Stromal cell of bone marrow (primary cell): ENCODE measurements at regions not wholly inside any gene's neighbourhood (a gene's known extent, or its start where the extent isn't known, plus 50 kb on each side); places are given as distances from the start of the nearest gene placed in this dataset.

Experiments used
- DNase-seq: peaks from one replicate; pipeline ENCODE4 v3.0.0-alpha.2; 2012; ENCODE audit warnings: low read depth

DNA sequence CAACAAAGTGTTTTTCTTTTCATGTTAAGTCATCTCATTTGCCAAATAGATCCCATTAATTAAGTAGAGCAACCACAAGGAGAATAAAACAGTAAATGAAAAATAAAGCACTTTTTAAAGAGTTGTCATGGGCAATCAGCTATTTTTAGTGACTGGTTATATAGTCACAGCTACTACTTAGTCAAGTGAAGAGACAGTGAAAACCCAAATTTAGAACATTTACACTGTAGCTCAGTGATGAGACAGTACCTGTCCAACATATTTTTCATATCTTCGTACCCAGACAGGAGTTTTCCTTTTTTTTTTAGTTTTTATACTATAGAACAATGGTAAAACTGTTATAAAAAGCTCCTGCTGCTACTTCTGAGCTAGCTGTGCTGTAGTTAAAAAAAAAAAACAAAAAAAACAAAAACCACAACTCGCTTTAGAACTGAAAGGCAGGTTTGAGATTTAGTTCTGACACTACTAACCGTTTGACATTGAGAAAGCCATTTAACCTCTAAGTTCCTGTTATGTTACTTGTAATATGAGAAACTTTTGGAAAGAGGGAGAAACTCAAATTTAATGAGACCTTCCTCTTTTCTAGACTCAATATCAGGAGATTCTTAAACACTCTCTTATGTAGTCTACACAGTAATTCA is 777.5 kb downstream of the ADGRL2 start:
- no peak for DNase-seq

DNA sequence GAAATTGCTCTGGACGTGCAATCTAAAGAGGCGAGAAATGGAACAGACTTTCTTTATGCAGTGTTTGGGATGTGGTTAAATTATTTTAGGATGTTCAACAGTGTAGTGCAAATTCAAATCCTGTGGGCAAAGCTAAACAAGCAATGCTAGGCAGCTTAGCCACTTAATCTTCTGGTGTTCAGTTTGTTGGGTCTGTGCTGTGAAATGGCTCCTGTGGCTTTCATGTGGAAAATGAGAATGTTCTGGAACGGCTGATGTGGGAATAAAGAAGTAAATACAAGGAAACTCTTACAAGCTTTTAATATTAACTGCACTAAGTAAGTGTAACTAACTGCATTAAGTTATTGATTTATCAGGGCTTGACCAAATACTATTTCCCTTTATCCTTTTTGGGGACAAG is 766.6 kb downstream of the ADGRL2 start:
- no peak for DNase-seq

DNA sequence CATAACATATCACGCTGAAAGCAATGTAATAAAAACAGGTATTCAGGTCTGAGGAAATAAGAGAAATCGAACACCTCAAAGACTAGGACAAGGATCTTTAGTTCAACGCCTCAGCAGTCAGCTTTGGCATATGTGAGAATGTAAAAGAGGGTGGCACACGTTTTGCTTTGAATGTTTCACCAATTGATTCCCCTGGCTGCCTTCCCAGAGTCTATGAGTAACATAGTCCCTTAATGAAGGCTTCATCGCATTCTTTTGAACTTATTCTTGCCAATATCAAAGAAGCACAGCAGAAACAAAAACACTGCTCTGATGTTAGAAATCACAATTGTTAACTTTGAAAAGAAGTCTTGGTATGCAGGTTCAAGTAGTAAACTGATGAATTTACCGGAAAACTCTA is 764.8 kb downstream of the ADGRL2 start:
- peak; percentile 69 for DNase-seq

DNA sequence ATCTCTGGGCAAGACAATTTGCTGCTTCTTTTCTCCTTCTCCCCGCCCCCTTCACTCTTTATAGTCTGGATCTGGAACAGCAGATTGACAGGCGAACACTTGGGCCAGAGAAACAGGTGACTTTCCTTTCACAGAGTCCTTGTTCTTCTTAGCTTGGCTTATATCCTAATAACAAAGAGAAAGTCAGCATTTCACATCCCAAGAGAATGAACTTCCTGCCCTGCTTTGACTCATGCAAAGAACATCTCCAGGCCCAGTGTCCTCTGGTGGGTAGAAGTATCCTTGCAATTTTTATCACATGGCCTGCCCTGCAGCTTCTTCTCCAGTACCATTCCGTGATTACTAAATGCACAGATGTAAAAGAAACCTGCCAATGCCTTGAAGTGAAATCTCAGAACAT is 764.4 kb downstream of the ADGRL2 start:
- DNase-seq, result peak; percentile 47

DNA sequence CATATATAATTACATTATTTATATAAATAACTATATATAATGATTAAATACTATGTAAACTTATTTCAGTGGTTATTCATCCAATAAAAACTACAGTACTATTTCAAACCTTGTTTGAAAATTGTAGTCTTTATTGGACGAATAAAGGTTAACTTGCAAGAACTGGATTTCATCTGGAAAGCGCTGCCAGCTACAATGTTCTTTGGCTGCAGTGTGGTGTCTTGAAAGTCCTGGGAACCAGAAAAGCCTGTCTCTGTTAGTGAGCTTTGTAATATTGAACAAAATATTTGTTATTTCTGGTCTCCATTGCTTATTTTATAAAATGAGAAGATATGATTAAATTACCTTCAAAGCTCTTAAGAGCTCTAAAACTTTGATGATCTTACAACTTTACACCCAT is 763.6 kb downstream of the ADGRL2 start:
- no peak for DNase-seq

DNA sequence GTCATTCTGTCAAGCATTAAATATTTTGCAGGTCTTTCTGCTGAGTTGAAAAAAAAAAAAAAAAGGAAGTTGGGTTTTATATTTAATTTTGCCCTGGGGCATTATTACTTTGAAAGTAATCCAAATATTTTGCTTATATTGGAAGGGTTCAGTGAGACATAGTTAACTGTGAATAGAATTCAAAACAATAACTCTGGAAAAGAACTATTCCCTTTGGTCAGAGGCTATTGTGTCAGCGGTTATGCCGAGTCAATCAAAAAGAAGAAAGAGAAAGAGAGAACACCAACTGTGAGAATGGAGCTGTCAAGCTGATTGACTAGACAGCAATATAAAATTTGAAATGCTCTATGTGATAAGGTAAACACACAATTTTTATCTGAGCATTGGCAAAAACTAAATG is 761.7 kb downstream of the ADGRL2 start:
- no peak for DNase-seq

DNA sequence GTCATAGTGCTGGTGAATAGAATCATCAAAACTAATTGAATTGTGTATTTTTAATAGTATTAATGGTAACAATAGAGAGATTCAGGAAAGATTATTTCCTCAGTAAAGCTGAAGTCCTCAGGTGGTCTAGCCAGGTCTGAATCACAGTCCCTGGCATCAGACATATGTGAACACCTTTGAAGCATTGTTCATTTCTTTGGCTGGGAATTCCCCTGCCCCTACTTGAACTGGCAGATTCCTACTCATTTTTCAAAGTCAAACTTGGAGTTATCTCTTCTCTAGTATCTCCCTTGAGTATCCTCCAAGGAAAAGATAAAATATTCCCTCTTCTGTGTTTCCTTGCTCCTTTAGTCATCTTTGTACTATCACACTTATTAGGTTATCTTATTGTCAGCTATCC is 759.8 kb downstream of the ADGRL2 start:
- DNase-seq, result no peak

DNA sequence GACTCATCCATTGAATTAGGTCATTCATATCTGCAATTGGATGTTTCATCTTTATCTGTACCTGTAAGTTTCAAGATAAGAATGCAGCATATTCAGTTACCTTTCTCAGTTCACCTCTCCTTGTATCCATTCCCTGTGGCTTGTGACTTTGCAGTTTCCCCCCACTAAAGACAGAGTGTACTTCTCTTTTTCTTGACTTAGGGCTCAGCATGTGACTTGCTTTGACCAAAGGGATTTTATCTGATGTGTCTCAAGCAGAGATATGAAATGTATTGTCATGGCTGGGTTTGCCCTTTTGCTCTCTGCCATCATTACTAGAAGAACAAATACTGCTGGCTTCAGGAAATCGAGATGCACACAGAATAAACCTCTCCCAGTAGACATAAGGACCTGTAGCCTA is 754.8 kb downstream of the ADGRL2 start:
- no peak for DNase-seq

DNA sequence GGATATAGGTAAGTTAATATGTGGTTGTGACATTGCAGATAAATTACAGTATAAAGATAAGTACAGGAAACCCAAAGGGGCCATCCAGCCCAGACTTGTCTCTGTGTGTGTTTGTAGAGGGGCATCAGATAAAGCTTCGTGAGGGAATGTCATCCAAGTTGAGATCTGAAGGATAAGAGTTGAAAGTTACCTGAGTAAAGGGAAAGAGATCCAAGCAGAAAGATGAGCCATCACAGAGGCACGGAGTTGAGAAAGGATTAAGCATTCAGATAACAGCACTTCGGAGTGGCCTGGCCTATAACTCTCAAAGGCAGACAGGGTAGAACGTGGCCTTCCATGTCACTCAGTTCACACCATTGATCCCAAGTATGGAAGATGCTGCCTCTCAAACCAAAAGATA is 749.1 kb downstream of the ADGRL2 start:
- DNase-seq, result no peak

DNA sequence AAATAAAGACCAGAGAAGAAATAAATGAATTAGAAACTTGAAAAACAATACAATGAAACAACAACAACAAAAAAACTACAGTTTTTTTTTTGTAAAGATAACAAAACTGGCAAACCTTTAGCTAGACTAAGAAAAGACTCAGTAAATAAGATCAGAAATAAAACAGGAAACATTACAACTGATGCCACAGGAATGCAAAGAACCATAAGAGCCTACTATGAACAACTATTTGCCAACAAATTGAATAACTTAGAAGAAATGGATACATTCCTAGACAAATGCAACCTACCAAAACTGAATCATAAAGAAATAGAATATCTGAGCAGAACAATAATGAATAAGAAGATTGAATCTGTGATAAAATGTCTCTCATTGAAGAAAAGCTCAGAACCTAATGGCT is 742.0 kb downstream of the ADGRL2 start:
- no peak for DNase-seq

DNA sequence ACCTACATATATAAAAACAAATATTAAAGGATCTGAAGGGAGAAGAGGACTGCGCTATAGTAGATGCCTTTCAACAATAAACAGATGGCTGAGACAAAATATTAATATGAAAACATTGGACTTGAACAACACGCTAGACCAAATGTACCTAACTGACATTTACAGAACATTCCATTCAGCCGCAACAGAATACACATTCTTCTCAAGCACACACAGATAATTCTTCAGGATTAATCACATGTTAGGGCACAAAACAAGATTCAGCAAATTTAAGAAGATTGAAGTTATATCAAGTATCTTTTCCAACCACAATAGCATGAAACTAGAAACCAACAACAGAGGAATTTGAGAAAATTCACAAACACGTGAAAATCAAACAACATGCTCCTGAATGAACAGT is 741.4 kb downstream of the ADGRL2 start:
- no peak for DNase-seq

DNA sequence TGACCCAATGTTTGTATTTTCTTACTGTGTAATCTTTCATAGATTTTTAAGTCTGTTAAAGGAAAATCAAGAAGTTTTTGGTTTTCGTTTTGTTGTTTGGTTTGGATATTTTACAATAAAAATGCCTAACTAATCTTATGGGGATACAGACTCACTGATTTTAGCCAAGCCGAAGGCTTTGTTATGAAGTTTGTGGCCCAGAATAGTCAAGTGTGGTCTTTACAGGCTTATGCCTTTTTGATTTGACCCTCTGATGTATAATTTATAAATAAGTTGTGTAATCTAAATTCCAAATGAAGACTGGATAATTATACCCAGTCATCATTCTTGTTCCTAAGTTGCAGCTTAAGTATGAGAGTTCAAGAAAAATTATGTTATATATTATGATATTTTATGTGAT is 739.3 kb downstream of the ADGRL2 start:
- no peak for DNase-seq

DNA sequence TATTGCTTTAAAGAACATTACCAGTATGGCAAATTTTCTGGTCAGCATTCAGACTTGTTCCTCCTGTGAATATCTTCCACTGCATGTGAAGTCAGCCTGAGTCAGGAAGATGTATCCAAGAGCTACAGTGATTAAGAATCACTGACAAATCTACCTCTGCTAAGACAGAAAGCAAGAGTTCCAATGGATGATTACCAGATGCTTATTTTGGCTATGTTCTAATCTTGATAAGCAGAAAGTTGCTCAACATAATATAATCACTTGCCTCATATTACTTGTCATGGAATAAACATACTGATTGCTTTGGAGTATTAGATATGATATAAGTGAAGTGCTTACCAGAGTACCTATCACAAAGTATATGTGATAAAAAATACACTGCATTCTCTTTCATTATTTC is 738.1 kb downstream of the ADGRL2 start:
- DNase-seq, result peak; percentile 58

DNA sequence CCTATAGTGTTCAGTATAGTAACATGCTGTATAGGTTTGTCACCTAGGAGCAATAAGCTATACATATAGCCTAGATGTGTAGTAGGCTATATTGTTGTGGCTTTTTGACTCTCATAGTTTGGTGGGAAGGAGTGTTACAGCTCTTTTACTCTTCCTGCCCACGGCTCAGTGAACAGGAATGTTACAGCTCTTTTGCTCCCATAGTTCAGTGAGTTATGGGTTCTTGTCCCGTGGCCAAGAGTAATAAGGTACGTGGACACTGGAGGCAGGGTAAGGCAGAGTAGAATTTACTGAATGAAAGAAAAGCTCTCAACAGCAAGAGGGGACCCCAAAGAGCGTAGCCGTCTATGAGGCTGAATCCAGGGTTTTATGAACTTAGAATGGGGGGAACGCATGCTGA is 734.3 kb downstream of the ADGRL2 start:
- DNase-seq, result no peak

DNA sequence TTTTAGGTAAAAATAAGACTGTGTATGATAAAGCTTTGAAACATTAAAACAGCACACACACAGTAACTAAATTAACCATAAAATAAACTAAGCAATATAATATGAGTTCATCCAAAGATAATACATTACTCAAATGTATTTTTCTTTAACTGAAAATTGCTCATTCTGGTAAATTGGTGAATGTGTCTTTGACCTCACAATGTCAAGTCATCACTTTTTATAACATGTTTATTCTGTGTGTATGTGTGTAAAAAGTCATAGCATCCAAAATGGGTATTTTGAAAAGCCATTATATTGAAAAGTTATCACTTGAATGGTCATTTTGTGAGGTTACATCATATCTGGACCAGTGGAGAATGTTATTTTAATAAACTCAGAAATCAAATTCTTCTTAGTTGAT is 724.6 kb downstream of the ADGRL2 start:
- no peak for DNase-seq

DNA sequence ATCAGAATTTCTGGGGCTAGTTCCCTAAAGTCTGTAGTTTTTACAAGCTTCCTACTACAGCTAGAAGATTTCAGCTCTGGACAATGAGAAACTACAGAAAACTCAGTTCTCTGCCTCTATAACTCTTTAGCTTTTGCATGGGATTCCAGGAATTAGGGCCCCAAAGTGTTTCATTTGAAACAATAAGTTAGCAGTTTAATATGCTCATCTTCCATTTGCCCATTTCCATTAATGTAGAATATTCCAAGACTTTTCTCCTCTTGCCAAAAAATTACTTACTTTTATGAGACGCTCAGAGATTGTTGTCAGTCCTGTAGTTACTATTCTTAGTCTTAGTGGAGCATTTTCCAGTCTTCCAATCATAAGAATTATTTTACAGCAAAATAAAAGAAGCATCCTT is 719.9 kb downstream of the ADGRL2 start:
- no peak for DNase-seq

DNA sequence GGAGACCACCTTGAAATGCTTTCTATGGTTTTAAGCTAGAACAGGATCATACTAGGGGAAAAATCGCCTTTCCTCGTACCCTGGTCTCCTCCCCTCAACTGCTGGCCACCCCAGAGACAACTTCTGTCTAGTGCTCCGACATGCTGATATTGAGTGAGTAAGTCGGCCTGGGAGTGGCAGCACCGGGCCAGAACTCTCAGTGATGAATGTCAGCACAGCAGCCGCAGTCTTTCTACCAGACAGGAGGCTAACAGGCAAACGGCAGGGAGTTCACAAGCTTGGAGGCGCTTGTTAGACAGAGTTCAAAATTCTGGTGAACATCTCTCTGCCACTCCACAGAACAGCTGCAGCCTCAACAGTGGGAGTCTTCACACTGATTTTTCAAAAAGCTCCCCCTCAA is 716.9 kb downstream of the ADGRL2 start:
- DNase-seq, result no peak

DNA sequence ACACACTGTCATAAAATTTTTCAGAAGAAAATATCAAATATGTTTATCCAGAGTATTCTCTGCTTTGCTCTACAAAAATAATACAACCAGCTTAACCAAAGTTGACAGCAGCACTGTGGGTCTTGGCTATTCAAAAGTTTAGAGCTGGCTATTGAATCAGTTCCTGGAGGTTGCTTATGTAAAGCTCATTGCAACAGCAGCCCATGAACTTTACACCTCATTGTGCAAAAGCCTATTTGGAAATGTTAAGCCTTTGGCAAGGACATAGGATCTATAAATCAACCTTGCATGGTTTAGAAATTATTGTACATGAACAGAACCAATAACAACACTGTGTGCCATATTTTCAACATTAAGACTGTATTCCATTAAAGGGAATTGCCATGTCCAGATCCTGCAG is 714.9 kb downstream of the ADGRL2 start:
- DNase-seq, result no peak

DNA sequence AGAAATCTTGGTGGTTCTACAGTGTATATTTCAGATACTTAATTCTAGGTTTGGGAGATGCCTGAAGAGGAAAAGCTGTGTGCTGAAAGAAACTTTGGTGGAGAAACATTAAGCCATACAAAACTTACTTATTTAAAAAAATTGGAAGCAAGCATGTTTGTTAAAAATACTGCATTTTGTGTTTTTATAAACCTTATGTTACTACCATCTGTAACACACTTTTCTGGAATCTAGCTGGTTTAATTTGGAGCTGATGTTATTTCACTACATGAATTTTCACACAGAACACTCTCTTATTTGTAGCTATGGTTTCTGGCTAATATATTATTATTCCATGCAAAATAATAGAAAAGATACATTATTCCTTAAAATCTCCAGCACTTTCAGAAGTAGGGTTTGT is 710.7 kb downstream of the ADGRL2 start:
- no peak for DNase-seq

DNA sequence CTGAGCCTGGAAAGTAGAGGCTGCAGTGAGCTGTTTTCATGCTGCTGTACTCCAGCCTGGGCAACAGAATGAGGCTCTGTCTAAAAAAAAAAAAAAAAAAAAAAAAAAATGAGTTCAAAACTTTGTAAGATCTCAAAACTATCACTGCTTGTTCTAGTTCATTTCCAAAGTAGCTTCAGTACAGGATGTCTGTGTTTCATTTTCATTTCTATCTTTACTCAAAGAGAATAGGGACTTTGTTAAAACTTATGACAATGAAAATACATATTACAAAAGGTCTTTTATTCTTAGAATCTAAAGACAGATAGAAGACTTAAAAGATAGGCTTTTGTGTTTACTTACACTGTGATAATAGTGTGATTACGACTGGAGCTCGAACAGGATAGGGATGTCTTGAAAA is 709.7 kb downstream of the ADGRL2 start:
- no peak for DNase-seq

DNA sequence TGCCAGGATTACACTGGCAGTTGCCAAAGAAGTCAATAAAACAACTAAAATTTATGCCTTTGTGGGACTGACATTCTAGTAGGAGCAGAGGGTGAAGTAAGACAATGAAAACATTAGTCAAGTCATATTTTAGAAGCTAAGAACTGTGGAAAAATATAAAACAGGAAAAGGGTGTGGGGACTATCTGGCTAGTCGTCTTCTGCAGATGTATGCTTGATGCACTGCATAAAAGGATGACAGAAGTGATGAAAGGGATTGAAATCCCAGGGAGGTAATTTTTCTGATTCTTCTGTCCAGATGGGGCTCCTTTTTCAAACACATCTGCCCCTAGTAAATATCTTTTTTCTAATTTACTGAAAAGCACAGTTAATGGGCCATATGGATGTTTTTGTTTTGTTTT is 706.3 kb downstream of the ADGRL2 start:
- DNase-seq, result no peak

DNA sequence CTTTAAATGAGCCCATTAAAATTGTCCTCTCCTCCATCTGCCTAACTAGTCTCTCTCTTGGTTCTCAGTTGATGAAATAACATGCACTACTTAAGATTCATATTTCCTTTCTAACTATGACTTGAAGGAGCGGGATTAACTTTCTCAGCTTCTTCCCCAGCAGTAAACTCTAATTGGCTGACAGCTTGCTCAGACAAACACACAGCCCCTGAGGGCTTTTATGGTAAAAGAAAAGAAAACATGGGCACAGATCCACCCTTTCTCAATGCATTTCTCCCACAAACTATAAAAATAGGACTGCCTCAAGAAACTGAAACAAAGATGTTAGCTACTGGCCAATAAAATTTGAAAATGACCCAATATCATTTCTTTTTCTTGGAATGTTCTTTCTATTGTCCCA is 703.1 kb downstream of the ADGRL2 start:
- DNase-seq, result peak; percentile 77

DNA sequence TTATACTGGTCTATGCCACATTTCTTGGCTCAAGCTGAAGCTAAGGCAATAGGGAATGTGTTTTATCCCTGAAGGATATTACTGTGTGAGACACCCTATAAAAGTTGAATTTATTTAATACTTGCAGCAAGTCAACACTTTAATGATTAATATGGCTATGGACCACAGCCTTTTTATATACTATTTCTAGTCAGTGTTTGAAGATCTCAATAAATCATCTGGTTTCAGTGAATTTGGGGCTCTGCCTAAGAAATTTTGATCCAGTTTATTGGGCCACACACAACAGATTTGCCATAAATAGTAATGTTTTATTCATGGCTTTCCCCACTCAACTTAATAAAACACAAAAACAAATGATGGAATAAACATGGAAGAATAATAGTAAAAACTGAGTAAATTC is 698.3 kb downstream of the ADGRL2 start:
- no peak for DNase-seq

DNA sequence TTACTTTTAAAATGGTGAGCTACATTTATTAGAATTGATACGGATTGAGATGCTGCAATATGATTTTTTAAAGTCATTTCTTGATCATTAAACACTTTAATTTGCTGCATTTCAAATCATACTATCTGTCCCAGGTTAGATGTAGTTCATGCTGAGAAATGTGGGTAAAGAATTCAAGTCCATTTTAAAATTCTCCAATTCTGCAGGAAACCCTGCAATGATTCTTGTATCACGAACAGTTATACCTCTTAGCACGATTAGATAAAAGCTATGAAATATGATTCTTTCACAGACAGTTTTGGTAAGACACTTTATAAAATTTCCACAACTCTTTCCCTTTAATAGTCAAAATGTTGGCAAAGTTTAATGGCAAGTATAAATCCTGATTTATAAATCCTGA is 693.4 kb downstream of the ADGRL2 start:
- no peak for DNase-seq

DNA sequence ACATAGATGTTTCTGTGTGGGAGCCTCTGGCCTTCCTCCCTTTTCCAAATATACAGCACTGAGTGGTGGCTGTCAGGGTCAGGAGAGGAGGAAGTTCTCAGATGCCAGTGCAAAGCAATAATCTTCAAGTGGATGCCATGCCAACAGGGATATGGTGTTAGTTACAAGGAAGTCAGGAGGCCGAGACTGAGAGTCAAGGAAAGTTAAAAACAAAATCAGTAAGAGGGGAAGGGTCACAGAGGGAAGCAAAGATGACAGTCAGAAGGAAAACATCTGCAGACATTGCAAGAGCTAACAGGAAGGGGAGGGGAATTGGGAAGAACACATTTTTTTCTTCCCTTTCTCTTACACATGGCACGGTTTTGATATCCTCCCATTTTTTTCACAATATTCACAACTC is 691.4 kb downstream of the ADGRL2 start:
- DNase-seq, result no peak
